Caki2 (cell line): ENCODE measurements at regions not wholly inside any gene's neighbourhood (a gene's known extent, or its start where the extent isn't known, plus 50 kb on each side); places are given as distances from the start of the nearest gene placed in this dataset.
"Not testable (repeated sequence)": the region's sequence is repeated elsewhere in the genome, so short reads cannot be mapped to it uniquely, and the experiment has no call there.

Experiments
- DNase-seq: peaks from one replicate; pipeline ENCODE4 v3.0.0-alpha.2; 2015; ENCODE audit warnings: low read depth
- in situ Hi-C: cut with HindIII; loops from 2 replicates; pipeline ENCODE4 v1.10.0; 2016; ENCODE audit warnings: low sequenced_read_pairs, low pct_unique_long_range_greater_than_20kb, mixed read lengths

GRCh38 chr15:79682851-79683288 lies 213.9 kb downstream of the MTHFS start:
- DNase-seq = no peak
- in situ Hi-C loops = no loop called here

- DNase-seq = no peak
- in situ Hi-C loops = no loop called here
Observed at GRCh38 chr15:79689030-79689429, 207.8 kb downstream of the MTHFS start.

- no peak for DNase-seq
- in situ Hi-C loops = no loop called here
Observed at GRCh38 chr15:79700951-79701480, 195.8 kb downstream of the MTHFS start.

GRCh38 chr15:79702621-79703020 lies 194.2 kb downstream of the MTHFS start:
- in situ Hi-C loops = no loop called here
- DNase-seq = no peak

- no peak for DNase-seq
- in situ Hi-C loops = no loop called here
Observed at GRCh38 chr15:79721256-79721655, 175.6 kb downstream of the MTHFS start.

GRCh38 chr15:79724312-79724711 lies 172.5 kb downstream of the MTHFS start:
- no peak for DNase-seq
- in situ Hi-C loops = no loop called here

- in situ Hi-C loops = no loop called here
- DNase-seq = no peak
Observed at GRCh38 chr15:79724804-79725203, 172.0 kb downstream of the MTHFS start.

- in situ Hi-C loops = no loop called here
- DNase-seq = no peak
Observed at GRCh38 chr15:79728867-79729266, 167.9 kb downstream of the MTHFS start.

- in situ Hi-C loops = no loop called here
- peak; percentile 59 for DNase-seq
Observed at GRCh38 chr15:79736435-79737000, 160.3 kb downstream of the MTHFS start.

GRCh38 chr15:79738143-79738542 lies 158.7 kb downstream of the MTHFS start:
- DNase-seq = no peak
- in situ Hi-C loops = no loop called here

- no peak for DNase-seq
- in situ Hi-C loops = no loop called here
Observed at GRCh38 chr15:79740561-79740960, 156.3 kb downstream of the MTHFS start.

GRCh38 chr15:79743032-79743431 lies 153.8 kb downstream of the MTHFS start:
- DNase-seq = no peak
- in situ Hi-C loops = no loop called here

- peak; percentile 11 for DNase-seq
- in situ Hi-C loops = not testable (repeated sequence)
Observed at GRCh38 chr15:79744485-79744884, 152.3 kb downstream of the MTHFS start.

- no peak for DNase-seq
- in situ Hi-C loops = no loop called here
Observed at GRCh38 chr15:79756365-79756764, 140.4 kb downstream of the MTHFS start.

- in situ Hi-C loops = no loop called here
- no peak for DNase-seq
Observed at GRCh38 chr15:79765081-79765480, 131.7 kb downstream of the MTHFS start.

GRCh38 chr15:79769069-79769481 lies 127.7 kb downstream of the MTHFS start:
- in situ Hi-C loops = no loop called here

GRCh38 chr15:79769933-79770759 lies 126.7 kb downstream of the MTHFS start:
- in situ Hi-C loops = no loop called here
- no peak for DNase-seq

More at GRCh38 chr15:79769069-79769481, 127.7 kb downstream of the MTHFS start:
- DNase-seq = peak; percentile 27

- no peak for DNase-seq
- in situ Hi-C loops = no loop called here
Observed at GRCh38 chr15:79773128-79773527, 123.7 kb downstream of the MTHFS start.

GRCh38 chr15:79775821-79776220 lies 121.0 kb downstream of the MTHFS start:
- DNase-seq = no peak
- in situ Hi-C loops = no loop called here

GRCh38 chr15:79777916-79778315 lies 118.9 kb downstream of the MTHFS start:
- no peak for DNase-seq
- in situ Hi-C loops = no loop called here
